ENCODE measurements at regions not wholly inside any gene's neighbourhood (a gene's known extent, or its start where the extent isn't known, plus 50 kb on each side); places are given as distances from the start of the nearest gene placed in this dataset.
"Not testable (repeated sequence)": the region's sequence is repeated elsewhere in the genome, so short reads cannot be mapped to it uniquely, and the experiment has no call there.

DNA sequence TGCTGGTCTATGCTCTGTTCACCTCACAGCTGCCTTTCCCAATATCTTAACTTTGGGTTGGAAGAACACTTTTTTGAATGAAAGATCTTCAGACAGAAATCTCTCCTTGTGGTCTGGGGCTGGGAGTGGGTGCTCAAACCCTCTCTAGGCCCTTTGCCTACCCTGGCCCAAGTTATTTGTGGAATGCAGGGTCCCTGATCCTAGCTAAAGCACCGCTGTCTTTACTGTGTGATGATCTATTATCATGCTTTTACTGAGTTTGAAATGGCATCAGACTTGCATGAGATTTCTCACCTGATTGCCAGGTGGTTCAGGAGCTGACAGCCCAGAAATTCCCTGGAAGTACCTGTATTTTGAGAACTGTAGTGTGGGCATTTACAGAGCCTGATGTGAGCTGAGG is 412.7 kb upstream of the ONECUT1 start:
- H3K27me3 Mint-ChIP-seq (ENCODE audit: insufficient read depth): no peaks in the 10 kb centered on the region; the same call in 1 of the 2 replicates
- H3K4me1 Mint-ChIP-seq (ENCODE audit: low read depth): no peaks in the 10 kb centered on the region
- DNase-seq: no peak
- TF ChIP-seq, protein P1, sequence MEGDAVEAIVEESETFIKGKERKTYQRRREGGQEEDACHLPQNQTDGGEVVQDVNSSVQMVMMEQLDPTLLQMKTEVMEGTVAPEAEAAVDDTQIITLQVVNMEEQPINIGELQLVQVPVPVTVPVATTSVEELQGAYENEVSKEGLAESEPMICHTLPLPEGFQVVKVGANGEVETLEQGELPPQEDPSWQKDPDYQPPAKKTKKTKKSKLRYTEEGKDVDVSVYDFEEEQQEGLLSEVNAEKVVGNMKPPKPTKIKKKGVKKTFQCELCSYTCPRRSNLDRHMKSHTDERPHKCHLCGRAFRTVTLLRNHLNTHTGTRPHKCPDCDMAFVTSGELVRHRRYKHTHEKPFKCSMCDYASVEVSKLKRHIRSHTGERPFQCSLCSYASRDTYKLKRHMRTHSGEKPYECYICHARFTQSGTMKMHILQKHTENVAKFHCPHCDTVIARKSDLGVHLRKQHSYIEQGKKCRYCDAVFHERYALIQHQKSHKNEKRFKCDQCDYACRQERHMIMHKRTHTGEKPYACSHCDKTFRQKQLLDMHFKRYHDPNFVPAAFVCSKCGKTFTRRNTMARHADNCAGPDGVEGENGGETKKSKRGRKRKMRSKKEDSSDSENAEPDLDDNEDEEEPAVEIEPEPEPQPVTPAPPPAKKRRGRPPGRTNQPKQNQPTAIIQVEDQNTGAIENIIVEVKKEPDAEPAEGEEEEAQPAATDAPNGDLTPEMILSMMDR (IDR thresholded peaks at IDR 0.05): no peak
- peaks cover 35% of the 10 kb centered on the region for H3K9me3 Mint-ChIP-seq
- H3K27ac Mint-ChIP-seq: no peak overlapping the region
- H3K4me3 Mint-ChIP-seq: no peak overlapping the region
- H3K36me3 Mint-ChIP-seq (ENCODE audit: low read depth): no peaks in the 10 kb centered on the region

DNA sequence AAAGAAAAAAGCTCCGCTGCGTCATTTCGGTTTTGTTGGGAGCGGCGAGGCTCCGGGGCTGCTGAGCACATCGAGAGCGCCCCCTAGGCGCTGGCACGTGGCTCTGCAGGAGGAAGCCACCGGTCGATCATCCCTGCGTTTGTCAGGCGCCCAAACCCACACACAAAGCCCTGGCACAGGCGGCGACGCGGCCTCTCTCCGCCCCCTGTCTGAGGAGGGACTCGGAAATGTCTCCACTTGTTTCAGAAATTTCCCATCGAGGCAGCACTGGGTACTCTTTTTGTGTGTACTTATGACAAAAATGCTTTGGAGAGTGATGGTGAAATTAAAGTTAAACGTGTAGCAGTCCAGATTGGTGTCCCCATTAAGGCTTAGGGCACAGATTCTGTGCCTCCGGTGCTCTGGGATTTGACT is 407.3 kb upstream of the ONECUT1 start:
- Mint-ChIP-seq H3K4me1 (ENCODE audit: low read depth) (no peaks in the 10 kb centered on the region), H3K27ac (no peak overlapping the region), H3K27me3 (ENCODE audit: insufficient read depth) (no peaks in the 10 kb centered on the region; the same call in 1 of the 2 replicates), H3K4me3 (peak overlapping the region; percentile 42; the same call in 1 of the 2 replicates), H3K9me3 (peaks cover 18% of the 10 kb centered on the region), H3K36me3 (ENCODE audit: low read depth) (no peaks in the 10 kb centered on the region)
- TF ChIP-seq, protein P1 (IDR thresholded peaks at IDR 0.05): peak; percentile 86
- DNase-seq: peak; percentile 2

DNA sequence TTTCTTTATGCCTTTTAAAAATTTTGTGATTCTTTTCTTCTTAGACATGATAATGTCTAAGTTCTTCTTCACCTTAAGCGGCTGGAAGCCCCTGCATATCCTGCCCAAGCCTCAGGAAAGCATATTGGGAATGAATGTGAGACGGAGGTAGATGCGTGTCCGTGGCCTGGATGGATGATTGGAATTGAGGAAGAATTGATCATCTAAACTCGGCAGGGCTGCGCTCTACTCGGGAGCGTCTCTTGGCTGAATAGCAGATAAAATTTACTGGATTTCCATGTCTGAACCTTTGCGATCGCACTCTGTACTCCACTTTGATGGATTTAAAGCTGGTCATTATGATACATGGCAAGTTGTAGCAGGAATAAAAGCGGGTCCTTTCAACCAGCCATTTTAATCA is 406.7 kb upstream of the ONECUT1 start:
- Mint-ChIP-seq H3K4me1 (ENCODE audit: low read depth) (no peaks in the 10 kb centered on the region), H3K9me3 (peaks cover 21% of the 10 kb centered on the region), H3K27me3 (ENCODE audit: insufficient read depth) (no peaks in the 10 kb centered on the region; the same call in 1 of the 2 replicates), H3K4me3 (peak overlapping the region; percentile 42; the same call in 1 of the 2 replicates), H3K27ac (no peak overlapping the region), H3K36me3 (ENCODE audit: low read depth) (no peaks in the 10 kb centered on the region)
- TF ChIP-seq, protein P1 (IDR thresholded peaks at IDR 0.05): no peak
- DNase-seq: no peak

DNA sequence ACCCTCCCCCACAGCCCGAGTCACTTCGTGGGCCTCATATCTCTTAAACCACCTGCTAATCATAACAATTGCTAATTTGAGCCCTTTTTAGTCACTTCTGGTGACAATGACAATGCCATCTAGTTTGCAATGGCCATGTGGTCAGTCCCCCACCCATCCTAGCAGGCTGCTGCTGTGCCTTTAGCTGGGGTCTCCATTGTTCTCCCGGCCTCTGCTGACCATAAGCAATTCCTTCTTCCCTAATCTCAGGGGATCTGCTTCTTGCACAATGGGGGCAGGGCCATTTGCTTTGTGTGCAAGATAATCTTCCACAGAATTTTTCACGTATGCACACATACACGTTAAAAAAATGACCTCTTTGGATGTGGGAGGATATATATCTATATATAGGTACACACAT is 406.1 kb upstream of the ONECUT1 start:
- TF ChIP-seq, protein P1 (IDR thresholded peaks at IDR 0.05): no peak
- H3K9me3 Mint-ChIP-seq: peaks cover 21% of the 10 kb centered on the region
- no peak for DNase-seq
- no peak overlapping the region for H3K27ac Mint-ChIP-seq
- no peaks in the 10 kb centered on the region for H3K4me1 Mint-ChIP-seq (ENCODE audit: low read depth)
- H3K36me3 Mint-ChIP-seq (ENCODE audit: low read depth): no peaks in the 10 kb centered on the region
- H3K27me3 Mint-ChIP-seq (ENCODE audit: insufficient read depth): no peaks in the 10 kb centered on the region; the same call in 1 of the 2 replicates
- H3K4me3 Mint-ChIP-seq: no peak overlapping the region

DNA sequence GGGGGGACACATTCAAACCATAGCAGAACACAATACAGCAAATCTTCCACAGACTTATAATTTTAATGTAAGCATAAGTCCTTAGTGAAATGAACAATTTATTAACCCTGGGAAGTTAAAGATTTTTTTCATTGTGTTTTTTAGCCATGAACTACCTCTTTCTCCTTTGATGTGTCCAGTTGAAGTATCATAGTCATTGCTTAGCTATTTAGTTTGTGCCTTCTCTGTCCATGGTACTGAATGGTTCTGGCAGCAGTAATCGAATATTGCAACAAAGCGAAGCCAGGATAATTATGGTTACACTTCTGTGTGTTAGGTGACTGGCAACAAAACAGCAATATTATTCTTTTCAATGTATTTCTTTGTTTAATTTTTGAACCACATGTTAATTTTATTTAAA is 403.0 kb upstream of the ONECUT1 start:
- TF ChIP-seq, protein P1 (IDR thresholded peaks at IDR 0.05): no peak
- Mint-ChIP-seq H3K9me3 (peaks cover 8% of the 10 kb centered on the region; the same call in 1 of the 2 replicates), H3K4me1 (ENCODE audit: low read depth) (no peaks in the 10 kb centered on the region), H3K36me3 (ENCODE audit: low read depth) (no peaks in the 10 kb centered on the region), H3K27me3 (ENCODE audit: insufficient read depth) (no peaks in the 10 kb centered on the region), H3K27ac (no peak overlapping the region), H3K4me3 (no peak overlapping the region)
- DNase-seq: no peak

- Mint-ChIP-seq H3K9me3 (peaks cover 12% of the 10 kb centered on the region), H3K4me3 (no peak overlapping the region), H3K36me3 (ENCODE audit: low read depth) (no peaks in the 10 kb centered on the region), H3K27ac (no peak overlapping the region), H3K27me3 (ENCODE audit: insufficient read depth) (no peaks in the 10 kb centered on the region), H3K4me1 (ENCODE audit: low read depth) (no peaks in the 10 kb centered on the region)
- TF ChIP-seq, protein P1 (IDR thresholded peaks at IDR 0.05): no peak
- no peak for DNase-seq
Observed at GRCh38 chr15:53189860-53190259, 399.7 kb upstream of the ONECUT1 start.

GRCh38 chr15:53183449-53183848 is 393.3 kb upstream of the ONECUT1 start:
- H3K27me3 Mint-ChIP-seq (ENCODE audit: insufficient read depth); H3K27ac Mint-ChIP-seq; DNase-seq; H3K4me3 Mint-ChIP-seq; H3K36me3 Mint-ChIP-seq (ENCODE audit: low read depth); H3K4me1 Mint-ChIP-seq (ENCODE audit: low read depth): not testable (repeated sequence)
- peaks cover 40% of the 10 kb centered on the region for H3K9me3 Mint-ChIP-seq
